ENCODE measurements at regions not wholly inside any gene's neighbourhood (a gene's known extent, or its start where the extent isn't known, plus 50 kb on each side); places are given as distances from the start of the nearest gene placed in this dataset.
"Not testable (repeated sequence)": the region's sequence is repeated elsewhere in the genome, so short reads cannot be mapped to it uniquely, and the experiment has no call there.

DNA sequence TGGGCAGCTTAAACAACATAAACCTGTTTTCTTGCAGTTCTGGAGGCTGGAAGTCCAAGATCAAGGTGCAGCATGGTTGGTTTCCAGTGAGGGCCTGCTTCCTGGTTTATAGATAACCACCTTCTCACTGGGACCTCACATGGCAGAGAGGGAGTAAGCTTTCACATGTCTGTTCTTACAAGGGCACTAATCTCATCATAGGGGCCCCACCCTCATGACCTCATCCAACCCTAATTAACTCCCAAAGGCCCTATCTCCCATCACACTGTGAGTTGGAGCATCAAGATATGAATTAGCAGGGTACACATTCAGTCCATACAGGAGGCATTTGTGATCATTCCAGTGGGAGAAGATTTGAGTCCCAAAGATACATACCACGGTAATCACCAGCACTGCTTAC is 50.5 kb upstream of the GRIN2A start:
- DNase-seq = no peak

- DNase-seq = no peak
Measured at GRCh38 chr16:10239640-10240039, 57.4 kb upstream of the GRIN2A start.

DNA sequence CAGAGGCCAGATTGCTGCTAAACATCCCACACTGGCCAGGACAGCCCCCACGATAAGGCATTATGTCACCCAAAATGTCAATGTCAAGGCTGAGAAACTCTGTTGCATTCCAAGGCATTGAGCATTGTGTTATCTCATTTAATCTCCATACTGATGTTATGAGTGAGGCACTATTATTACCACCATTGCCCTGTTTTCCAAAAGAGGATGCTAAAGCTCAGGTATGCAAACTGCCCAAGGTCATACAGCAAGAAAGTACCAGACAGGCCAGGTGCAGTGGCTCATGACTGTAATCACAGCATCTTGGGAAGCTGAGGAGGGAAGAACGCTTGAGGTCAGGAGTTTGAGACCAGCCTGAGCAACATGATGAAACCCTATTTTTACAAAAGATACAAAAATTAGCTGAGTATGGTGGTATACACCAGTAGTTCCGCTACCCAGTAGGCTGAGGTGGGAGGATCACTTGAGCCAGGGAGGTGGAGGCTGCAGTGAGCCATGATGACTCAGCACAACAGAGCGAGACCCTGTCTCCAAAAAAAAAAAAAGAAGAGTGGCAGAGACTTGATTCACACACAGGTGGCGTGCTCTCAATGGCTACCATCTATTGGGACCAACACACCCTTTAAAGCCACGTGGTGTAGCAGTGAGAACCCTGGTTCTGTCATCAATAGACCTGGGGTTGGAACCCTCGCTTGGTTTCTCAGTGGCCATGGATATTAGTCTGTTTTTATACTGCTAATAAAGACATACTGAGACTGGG is 58.8 kb upstream of the GRIN2A start:
- DNase-seq = no peak

DNA sequence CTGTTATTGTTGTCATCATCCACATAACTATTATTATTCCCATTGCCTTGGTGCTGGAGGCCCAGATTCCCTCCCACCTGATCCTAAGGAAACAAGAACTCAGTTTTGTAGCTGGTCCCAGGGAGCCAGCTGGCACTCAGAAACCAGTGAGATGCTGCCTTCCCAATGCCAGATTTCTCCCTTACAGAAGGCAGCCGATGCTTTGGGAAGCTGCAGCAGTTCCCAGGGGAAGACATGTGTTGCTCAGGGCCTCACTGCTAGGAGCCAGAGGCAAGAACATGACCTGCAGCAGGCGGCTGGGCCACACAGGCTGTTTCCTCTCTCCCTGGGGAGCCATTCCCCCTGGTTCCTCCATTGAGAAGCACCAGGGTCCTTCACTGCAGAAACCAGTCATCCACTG is 59.9 kb upstream of the GRIN2A start:
- no peak for DNase-seq

GRCh38 chr16:10242916-10243315 is 60.7 kb upstream of the GRIN2A start:
- DNase-seq = no peak

DNA sequence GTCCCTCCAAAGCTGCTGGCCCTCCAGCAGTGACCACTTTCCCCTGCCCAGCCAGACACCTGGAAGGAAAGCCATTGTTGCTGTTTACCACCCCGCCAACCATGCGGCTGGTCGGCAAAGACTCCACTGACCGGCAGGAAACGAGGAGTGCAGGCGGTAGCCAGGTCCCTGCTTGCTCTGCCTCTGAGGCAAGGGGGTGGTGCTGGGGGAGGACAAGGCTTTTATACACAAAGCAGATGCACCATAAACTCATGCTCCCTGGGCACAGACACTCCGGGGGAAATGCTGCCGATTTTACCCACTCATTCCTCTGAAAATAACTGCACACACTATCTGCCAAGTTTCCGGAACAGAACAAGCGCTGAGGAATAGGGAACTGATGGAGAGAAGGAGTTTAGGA is 62.8 kb upstream of the GRIN2A start:
- no peak for DNase-seq

DNA sequence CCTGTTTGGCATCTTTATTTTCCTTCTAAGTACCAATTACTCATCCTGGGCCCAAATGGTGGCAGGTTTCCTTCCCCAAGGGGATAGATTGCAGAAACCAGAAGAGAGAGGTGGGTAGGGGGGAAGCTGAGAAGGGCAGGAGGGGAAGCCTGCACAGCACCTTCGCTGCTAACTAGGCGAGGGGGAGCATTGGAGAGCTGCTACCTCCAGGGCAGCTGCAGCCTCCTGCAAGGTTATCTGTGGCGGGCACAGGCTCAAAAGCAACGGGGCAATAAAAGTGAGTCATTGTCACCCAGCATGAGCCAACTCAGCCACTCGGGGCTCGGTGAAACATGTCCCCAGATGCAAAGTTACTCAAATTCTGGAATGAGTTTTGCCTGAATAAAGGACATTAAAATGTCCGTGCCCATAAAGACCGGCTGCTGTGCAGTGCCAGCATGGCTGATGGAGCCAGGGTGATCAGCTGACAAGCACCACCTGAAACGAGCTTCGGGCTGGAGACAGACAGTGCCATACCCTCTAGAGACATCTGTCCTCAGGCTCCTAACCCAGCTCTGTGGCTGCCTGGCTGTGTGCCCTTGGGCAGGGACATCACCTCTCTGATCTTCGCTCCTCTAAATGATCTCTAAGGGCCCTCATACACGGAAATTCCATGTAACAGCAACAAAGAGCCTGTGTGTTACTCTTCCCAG is 68.1 kb upstream of the GRIN2A start:
- no peak for DNase-seq

DNA sequence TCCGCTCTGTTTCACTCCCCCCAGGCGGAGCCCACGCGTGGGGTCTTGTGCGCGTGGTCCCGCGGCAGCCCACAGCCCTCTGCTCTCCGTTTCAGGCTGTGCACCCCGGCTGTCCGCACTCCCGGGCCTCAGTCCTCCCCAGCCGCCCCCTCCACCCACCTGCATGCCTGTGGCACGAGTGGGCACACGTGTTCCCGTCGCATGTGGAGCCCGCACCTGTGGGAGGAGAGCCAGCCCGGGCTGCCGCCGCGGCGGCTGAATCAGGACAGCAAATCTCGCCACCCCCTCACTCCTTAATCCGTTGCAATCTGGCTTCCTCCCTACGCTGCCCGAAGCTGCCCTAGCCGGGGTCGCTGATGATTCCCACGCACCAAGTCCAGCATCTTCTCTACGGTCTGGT is 69.9 kb upstream of the GRIN2A start:
- DNase-seq = no peak

- DNase-seq = no peak
Measured at GRCh38 chr16:10253409-10253808, 71.2 kb upstream of the GRIN2A start.

GRCh38 chr16:10255728-10256127 is 73.5 kb upstream of the GRIN2A start:
- no peak for DNase-seq

- DNase-seq = peak; percentile 19
Measured at GRCh38 chr16:10256784-10257641, 74.8 kb upstream of the GRIN2A start.

GRCh38 chr16:10257642-10258251 is 75.5 kb upstream of the GRIN2A start:
- DNase-seq = not testable (repeated sequence)

DNA sequence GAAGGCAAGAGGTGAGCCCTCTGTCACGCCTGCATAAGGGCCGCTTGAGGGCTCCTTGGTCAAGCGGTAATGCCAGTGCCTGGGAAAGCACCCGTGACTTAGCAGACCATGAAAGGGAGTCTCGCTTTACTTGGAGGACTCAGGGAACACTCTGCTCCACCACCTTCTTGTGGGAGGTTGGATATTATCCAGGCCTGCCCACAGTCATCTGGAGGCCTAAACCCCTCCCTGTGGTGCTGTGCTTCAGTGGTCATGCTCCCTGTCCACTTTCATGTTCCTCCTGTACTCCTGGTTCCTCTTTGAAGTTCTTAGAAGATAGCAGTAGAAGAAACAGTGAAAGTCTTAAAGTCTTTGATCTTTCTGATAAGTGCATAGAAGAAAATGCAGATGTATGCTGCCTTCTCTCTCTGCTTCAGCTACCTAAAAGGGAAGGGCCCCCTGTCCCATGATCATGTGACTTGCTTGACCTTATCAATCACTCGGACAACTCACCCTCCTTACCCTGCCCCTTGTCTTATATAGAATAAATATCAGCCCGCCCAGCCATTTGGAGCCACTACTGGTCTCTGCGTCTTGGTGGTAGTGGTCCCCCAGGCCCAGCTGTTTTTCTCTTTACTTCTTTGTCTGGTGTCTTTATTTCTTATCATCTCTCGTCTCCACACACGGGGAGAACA is 76.8 kb upstream of the GRIN2A start:
- DNase-seq = not testable (repeated sequence)

GRCh38 chr16:10261077-10261476 is 78.8 kb upstream of the GRIN2A start:
- no peak for DNase-seq

- not testable (repeated sequence) for DNase-seq
Measured at GRCh38 chr16:10261526-10261925, 79.3 kb upstream of the GRIN2A start.

DNA sequence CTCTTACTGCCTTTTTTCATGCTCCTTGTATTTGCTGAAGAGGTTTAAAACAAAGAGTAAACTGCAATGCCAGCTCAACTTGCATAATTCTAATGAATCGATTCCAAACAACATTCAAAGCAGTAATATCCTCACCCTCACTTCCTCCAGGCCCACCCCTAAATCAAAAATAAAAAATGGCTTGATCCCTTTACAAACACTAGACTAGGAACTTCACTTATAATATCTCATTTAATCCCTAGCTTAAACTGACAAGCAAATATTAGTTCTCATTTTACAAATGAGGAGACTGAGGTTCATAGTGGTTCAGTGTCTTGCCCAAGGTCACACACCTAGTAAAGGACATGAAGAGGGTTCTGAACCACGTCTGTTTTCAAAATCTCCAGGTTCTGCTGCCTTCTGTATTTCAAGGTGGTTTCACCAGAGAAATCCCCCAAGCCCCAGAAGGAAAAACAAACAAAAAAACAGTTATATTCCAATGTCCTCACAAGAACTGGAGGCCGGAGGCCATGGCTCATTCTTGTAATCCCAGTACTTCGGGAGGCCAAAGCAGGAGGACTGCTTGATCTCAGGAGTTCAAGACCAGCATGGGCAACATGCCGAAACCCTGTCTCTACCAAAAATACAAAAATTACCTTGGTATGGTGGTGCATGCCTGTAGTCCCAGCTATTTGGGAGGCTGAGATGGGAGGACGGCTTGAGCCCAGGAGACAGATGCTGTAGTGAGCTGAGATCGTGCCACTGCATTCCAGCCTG is 80.3 kb upstream of the GRIN2A start:
- DNase-seq = no peak

- DNase-seq = no peak
Measured at GRCh38 chr16:10265770-10266615, 83.8 kb upstream of the GRIN2A start.

GRCh38 chr16:10266809-10267208 is 84.6 kb upstream of the GRIN2A start:
- no peak for DNase-seq

- no peak for DNase-seq
Measured at GRCh38 chr16:10269632-10270031, 87.4 kb upstream of the GRIN2A start.

GRCh38 chr16:10272250-10272854 is 90.1 kb upstream of the GRIN2A start:
- DNase-seq = not testable (repeated sequence)
